Cardiac septum (tissue), 1 donor: ENCODE measurements at regions not wholly inside any gene's neighbourhood (a gene's known extent, or its start where the extent isn't known, plus 50 kb on each side); places are given as distances from the start of the nearest gene placed in this dataset.

Experiments
- DNase-seq: peaks from one replicate; pipeline ENCODE4 v3.0.0-alpha.2; 2020; ENCODE audit warnings: low spot score
- intact Hi-C: fragments of 100-400 bp; cut with DNase I; formaldehyde crosslinking; loops from one replicate; pipeline ENCODE4 v1.14.0; 2022
- donor health status: DM: no; HTN: no; CAD: no.

DNA sequence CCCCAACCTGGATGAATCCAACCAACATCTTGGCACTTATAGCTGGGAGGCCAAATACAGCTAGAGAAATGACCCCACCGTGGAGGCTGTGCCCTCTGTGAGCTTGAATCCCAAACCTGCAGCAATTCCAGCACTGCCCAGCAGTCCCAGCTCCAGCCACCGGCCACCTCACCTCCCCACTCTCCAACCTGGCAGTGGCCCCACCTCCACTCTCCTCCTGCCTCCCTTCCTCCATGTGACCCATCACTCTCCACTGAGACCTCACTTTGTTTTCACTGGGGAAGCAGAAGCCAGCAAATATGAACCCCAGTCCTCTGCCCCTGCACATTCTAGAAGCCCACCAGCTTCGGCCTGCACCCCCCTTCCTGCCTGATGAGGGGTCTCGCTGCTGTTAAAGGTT is 79.7 kb upstream of the LINGO1 start:
- intact Hi-C loops = no loop called here
- no peak for DNase-seq

DNA sequence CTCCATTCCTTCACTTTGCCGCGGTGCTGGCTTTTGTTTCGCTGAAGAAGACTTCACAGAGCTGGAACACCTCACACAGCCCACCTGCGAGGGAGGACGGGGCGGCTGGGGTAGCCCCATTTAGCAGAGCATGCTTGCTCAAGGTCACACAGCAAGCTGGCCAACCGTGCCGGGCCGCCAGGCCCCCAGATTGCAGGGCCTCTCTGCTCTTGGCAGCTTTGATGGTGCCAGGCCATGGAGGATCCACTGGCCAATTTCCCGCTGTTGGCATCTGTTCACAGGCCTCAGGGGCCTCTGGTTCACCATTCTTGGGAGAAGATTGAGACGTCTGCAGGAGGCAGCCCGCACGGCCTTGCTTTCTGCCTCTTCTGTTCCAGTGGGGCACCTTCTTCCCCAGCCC is 77.9 kb upstream of the LINGO1 start:
- no peak for DNase-seq
- intact Hi-C loops = no loop called here

DNA sequence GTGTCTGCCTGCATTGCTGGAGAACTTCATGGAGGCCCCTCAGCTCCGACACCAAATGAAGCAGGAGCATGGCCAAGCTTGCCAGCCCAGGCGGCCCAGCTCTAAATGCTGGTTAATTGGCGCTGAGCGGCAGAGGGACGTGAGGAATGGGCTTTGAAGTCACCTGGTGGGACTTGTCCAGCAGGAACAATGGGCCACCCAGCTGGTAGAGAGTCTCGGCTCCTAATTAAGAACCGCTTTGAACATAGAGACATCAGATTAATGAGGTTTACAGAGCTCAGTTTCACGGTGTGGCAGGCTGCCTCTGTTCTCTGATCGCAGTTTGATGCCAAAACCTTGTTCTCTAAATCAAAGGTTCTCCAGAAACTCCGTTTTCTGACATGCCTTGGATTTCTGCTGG is 77.5 kb upstream of the LINGO1 start:
- intact Hi-C loops = no loop called here

DNA sequence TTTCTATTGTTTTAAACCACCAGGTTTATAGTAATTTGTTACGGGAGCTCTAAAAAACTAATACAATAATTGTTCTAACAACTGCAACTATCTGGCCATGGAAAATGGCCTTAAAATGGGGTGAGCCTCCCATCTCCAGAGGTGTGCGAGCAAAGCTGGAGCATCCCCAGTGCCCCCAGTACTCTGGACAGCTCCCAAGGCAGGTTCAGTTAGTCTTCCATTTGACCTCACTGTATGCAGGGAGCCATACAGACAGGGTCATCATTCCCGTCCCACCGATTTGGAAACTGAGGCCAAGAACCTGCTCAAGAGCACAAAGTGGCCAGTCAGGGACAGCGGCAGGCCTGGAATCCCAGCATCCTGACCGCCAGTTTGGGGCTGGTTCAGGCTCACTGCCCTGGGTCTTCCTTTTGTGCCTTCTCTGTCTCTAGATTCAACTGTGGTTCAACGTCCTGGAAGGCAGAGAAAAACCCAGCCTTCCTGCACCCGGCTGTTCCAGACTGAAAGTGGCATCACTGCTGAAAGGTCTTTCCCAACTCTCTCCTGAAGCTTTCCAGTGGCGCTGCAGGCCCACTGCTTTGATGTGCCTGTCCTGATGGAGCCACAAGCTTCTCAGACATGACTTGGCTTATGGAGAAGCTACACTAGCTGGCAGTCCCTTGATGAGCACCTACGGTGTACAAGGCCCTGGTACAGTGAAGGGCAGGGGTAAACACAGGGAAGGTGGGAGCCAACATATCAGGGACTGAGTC is 76.6 kb upstream of the LINGO1 start:
- no peak for DNase-seq
- intact Hi-C loops = no loop called here

More for the DNA sequence above, 77.5 kb upstream of the LINGO1 start:
- DNase-seq = no peak

DNA sequence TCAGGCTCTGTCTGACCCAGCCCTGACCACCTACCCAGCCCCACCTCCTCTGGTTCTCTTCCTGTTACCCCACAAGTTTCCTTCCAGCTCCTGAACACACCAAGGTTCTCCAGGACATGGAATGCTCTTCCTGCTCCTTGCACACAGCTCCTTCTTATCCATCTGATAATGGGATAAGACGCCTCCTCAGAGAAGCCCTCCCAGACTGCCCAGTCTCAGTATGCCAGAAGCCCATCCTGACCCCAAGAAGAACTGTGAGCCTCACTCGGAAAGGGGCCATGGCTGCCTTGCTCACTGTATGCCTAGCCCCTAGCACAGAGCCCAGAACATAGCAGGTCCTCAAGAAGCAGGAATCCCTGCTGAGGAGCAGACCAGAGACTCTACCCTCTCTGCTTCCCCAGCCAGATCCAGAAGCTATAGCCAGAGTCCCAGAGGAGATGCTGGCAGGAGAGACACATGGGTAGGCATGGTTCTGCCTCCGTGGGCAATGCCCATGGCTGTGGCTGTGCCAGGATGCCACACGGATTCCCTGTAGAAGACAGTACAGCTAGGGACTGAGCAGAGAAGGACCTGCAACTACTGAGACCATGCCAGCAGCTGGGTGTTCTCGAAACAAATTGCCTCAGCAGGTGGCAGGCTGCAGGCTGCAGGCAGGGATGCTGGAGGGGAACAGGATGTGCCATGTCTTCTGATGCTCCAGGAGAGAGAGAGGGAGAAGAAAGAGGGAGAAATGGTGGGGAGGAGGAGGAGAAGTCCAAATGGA is 74.0 kb upstream of the LINGO1 start:
- intact Hi-C loops = no loop called here

DNA sequence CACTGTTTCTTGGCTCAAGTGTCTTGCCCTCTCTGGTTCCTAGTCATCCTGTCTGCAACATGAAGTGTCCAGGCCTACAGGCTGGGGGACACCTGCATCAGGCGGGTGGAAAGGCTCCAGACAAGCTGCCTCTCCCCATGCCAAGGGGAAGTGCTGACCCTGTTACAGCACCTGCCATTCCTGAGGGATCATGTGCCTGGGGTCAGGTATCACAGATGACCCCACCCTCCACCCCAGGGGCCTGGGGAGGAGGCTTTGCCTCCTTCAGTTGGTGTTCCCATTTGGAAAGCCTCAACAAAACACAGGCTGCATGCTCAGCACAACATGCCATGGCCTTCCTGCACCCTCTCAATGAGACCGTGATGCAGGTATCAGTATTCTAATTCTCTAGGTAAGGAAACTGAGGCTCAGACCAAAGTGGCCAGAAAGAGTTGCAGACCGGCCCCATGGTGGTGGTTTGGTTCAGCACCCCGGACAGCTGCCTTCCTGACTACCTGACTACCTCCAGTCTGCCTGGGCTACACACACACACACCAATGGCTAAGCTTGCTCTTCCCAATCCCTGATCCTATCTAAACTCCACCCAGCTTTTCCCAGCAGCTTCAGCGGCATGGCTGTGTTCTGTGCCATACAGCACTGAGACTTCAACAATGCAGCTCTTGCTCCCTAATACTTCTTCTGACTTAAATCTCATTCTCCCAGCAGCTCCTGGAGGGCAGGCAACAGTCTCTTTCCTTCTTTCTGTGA is 69.7 kb upstream of the LINGO1 start:
- no peak for DNase-seq
- intact Hi-C loops = no loop called here

More for the DNA sequence above, 74.0 kb upstream of the LINGO1 start:
- DNase-seq = no peak

DNA sequence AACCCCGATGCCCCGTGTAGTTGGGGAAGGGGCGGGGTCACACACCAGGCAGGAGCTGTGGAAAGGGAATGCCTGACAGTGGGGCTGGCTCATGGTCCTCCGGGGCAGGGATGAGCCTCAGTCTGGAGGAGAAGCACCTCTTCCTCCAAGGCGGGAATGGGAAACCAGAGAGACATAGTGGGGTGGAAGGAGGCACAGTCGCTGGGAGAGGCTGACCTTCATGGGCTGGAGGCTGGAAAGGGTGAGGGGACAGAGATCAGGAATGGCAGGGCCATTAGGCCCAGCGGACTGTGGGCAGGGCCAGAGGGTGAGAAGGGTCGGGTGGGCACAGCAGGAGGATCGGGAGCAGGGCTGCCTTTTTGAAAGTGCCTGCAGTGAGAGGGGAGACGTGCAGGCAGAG is 65.8 kb upstream of the LINGO1 start:
- DNase-seq = no peak
- intact Hi-C loops = no loop called here

DNA sequence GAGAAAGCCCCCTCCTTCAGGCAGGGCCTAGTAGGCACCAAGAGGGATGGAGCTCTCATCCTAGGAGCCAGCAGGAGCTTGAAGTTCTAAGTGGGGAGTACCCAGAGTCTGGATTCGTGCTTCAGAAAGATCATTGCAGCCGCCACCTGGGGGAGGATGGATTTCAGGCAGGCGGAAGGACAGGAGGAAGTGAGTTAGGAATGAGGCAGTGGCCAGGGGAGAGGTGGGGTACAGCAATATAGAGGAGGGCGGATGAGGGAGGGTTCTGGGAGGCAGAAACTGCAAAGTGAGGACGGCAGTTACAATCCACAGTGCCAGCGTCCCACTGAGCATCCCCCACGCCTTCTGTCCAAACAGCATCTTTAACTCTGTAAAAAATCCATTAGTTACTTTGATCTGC is 65.2 kb upstream of the LINGO1 start:
- DNase-seq = no peak
- intact Hi-C loops = no loop called here

DNA sequence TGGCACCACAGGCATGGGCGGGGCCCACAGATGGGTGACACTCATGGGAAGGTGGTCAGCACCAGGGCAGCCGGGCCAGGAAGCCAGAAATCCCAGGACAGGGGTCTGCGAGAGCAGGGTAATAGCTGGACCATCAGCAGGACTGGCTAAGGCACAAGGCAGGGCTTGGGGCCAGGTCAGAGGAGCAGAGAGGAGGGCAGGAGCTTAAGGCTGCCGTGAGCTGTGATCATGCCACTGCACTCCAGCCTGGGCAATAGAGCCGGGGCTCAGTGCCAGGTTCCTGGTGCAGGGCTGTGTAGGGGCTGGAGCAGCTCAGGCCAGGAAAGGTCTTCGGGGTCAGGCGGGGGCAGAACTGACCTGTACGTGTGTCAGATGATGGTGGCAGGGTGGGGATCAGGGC is 64.2 kb upstream of the LINGO1 start:
- no peak for DNase-seq
- intact Hi-C loops = no loop called here

DNA sequence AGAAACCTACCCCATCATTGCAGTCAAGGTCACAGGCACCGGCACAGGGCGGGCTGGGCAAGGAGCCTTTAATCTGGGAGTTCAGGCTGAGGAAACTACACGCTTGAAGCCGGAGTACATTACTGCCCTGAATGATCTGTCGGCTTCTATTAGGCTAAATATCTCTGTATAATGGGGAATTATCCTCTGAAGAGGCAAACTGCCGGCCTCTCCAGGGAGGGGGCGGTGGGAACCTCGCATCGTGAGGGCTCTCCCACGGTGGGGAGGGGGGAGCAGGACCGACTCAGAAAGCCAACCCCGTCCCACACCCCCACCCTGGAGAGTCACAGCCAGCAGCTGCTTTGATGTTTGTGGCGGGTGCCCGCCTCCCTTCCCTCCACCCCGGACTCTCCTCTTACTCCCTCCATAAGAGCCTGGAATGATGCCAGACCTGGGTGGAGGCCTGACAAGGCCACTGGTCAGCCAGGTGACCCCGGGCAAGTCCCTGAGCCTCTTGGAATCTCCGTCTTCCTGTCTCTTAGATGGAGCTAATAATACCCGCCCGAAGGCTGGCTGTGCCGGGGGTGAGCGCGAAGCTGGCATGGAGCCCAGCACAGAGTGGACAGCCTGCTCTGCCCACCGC is 63.4 kb upstream of the LINGO1 start:
- DNase-seq = no peak
- intact Hi-C loops = no loop called here

DNA sequence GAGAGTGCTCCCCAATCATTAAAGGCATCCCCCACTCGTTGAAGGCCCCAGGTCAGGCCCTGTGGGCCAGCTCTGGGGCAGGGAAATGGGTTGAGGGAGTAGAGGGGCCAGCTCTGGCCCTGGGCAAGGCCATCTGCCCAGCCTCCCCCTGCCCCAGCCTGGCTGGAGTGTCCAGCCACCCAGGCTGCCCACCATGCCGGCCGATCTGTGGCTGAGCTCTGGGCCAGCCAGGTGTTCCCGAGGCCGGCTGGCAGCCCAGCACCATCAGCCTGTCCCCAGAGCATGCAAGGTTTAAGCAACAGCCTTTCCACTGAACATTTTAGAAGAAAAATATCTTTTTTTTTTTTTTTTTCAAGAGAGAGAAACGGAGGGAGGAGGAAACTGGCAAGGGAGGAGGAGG is 62.8 kb upstream of the LINGO1 start:
- intact Hi-C loops = no loop called here
- no peak for DNase-seq

DNA sequence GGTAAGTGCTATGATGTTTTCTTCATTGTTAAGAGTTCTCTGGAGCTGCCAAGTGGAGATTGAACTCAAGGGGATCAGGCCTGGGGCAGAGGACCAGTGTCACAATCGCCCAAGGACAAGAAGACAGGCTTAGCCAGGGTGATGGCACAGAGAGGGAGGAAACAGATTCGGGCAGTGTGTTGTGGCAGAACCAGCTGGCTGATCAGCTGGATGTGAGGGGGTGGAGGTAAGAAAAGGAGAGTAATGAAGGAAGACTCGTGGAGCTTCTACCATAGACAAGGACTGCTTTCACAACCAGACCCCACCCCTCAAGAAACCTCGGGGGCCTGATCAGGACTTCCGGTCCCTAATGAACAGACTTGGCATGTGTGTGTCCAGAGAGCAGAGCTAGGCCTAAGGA is 60.9 kb upstream of the LINGO1 start:
- intact Hi-C loops = no loop called here
- no peak for DNase-seq

DNA sequence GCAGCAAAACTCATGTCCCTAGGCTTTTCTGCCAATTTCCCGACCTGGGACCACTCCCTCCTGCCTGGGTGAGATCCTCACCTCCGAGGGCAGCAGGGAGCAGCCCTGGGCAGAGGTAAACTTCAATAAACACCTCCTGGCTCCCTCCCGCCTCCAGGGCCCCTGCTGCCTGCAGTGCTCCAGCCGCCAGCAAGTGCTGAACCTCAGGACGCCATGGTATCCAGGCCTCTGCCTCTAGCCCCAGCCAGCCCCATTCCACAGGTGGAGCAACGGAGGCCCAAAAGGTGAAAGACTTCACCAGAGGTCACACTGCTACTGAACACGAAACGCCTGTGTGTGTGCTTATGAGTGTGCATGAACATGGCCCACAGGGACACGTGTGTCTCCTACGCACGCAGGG is 59.9 kb upstream of the LINGO1 start:
- intact Hi-C loops = no loop called here
- no peak for DNase-seq

DNA sequence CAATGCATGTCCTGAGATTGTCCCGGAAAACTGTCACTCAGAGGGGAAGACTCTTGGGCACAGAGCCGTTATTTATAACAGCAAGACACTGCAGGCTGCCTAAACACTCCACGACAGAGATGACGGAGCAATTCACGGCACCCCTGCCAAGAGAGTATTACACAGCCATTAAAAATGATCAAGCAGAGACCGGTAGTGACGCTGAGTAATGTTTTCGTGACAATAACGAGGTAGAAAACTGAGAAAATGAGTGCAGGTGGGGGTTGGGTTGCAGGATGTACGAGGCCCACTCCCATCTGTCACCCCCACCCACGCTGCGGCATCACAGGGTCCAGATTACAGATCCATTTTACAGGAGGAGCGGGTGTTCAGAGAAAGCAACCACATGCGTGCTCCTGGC is 58.9 kb upstream of the LINGO1 start:
- no peak for DNase-seq
- intact Hi-C loops = no loop called here

DNA sequence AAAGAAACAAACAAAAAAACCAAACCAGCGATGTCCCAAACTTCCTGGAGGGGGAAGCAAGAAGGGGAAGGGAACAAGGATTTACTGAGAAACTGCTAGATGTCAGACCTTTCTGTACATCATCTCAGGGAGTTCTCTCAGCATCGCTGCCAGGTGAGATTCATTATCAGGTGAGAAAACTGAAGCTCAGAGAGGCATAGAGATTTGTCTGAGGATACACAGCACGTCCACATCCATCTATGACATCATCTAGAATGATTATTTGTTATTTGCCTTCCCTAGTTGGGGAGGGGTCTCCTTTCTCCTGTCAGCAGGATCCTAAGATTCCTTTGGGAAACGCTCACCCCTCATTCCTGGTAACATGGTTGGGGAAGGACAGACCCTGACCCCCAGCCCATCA is 57.1 kb upstream of the LINGO1 start:
- intact Hi-C loops = no loop called here
- DNase-seq = no peak

DNA sequence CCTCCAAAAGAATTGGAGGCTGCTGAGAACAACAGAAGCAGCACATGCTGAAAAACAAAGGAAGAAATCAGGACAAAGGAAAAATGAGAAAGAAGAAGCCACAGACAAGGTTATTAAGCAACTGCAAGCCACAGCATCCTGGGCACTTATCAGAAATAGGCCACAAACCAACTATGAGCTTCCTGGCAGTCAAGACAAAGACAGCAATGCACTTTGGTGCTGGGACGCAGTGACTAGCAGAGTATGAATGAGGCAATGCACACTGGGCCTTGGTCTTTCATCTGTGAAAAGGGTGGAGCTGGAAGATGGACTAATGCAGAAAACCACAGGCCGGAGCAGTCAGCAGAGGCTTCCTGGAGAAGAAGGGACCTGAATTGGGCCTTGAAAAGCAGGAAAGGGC is 56.0 kb upstream of the LINGO1 start:
- no peak for DNase-seq
- intact Hi-C loops = no loop called here

DNA sequence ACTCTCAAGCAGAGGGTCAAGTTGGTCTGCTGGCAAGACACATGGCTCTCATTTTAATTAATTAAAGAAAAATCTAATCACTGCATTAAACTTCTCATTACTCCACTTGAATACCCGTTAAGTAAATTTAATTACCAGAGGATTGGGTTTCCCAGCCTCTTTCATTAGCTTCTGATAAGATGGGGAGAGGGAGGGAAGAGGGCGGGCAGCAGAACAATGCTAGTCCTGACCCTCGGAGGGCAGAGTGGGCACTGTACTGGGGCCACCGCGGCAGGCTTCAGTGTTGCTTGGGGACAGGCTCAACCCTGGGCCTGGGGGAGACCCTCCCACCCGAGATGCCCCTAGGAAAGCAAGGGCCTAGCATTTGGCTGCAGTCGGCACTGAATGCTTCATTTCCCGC is 55.6 kb upstream of the LINGO1 start:
- intact Hi-C loops = no loop called here
- DNase-seq = no peak

DNA sequence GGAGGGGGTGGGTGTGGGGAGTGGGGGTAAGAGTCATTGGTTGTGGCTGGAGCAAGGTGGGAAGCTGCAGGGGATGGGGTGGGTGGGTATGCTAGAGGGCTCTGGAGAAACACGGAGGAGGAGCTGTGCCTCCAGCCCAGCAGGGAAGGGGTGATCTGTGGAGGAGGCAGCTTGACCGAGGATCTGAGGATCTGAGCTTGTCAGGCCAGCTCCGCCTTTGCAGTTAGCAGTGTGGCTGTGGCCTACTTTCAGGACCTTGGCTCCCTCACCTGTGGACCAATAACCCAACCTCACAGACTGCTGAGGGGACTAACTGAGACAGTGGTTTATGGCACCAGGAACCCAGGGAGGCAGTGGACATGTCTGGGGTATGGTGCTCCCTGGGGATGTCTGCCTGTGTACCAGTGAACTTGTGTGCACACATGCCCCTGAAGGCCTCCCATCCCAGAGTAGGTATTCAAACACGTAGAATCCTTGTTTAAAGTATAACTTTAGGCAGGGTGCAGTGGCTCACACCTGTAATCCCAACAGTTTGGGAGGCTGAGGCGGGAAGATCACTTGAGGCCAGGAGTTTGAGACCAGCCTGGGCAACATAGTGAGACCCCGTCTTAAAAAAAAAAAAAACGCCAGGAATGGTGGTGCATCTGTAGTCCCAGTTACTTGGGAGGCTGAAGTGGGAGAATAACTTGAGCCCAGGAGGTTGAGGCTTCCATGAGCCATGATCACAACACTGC is 52.5 kb upstream of the LINGO1 start:
- no peak for DNase-seq
- intact Hi-C loops = no loop called here

DNA sequence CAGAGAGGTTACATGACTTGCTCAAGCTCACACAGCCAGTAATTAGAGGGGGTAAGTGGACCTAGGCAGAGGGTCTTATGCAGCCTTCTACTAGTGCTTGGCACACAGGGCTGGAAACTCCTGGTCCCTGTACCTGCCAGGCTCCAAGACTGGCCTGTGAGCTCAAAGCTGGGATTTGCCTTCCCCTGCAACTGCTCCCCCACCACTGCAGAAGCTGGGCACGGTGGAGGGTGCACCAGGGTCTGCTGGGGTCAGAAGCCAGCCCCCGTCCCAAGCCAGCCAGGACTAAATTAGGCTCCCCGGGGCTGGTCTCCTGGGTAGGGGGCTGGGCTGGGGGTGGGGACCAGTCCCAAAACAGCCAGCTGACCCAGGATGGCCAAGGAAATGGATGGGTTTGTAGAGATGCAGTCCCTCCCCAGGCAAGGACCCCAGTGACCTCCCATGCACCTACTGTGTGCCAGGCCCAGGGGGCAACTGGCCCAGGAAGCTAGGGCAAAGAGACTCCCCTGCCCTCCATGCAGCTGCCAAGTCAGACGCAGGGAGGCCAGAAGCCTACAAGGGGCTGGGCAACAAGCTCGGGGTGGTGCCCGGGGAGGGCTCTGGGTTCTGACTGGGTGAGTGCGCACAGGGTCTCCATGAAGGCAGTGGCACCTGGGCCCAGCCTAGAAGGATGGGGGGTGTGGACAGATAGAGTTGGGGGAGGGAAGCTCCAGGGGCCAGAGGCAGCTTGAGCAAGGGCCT is 51.8 kb upstream of the LINGO1 start:
- no peak for DNase-seq
- intact Hi-C loops = no loop called here
